IMR-90 (cell line): ENCODE measurements at regions not wholly inside any gene's neighbourhood (a gene's known extent, or its start where the extent isn't known, plus 50 kb on each side); places are given as distances from the start of the nearest gene placed in this dataset.
A peak's percentile ranks its signal among the peaks of the same experiment; 100 is the strongest.

Experiments used
- ATAC-seq: fragments of 200-7000 bp; cut with Tn5 transposase; 2 replicates; pipeline ENCODE4 v1.9.1; 2020; ENCODE audit warnings: low read depth, mild to moderate bottlenecking, moderate library complexity
- BruUV-seq: library from RNA; stranded (reverse); fragments of 400-500 nt; replicated peaks from 2 replicates; lab custom pipeline; 2021; lab: Mats Ljungman, UMichigan
- CTCF ChIA-PET: fragments of 300-600 bp; formaldehyde crosslinking; extraction: SDS; loops from one replicate; lab custom pipeline; 2021; ENCODE audit warnings: antibody characterized with exemption; lab: Yijun Ruan, JAX
- POLR2A ChIA-PET: fragments of 300-600 bp; sonication (Branson Sonifier 250); formaldehyde crosslinking; loops from one replicate; lab custom pipeline; 2022; ENCODE audit warnings: antibody characterized with exemption; ENCODE audit not compliant: unreplicated experiment; lab: Charles Lee
- DNase-seq: peaks from one replicate; pipeline ENCODE4 v3.0.0; 2013
- H2AFZ ChIP-seq: replicated peaks from 2 replicates; pipeline ENCODE3; 2013; ENCODE audit warnings: low read length, mild to moderate bottlenecking; ENCODE audit not compliant: poor library complexity
- H2AK5ac ChIP-seq: 2 replicates; pipeline ENCODE4 v1.6.1; 2013; ENCODE audit warnings: low read depth, low read length, inconsistent platforms
- H2AK9ac ChIP-seq: replicated peaks from 2 replicates; pipeline ENCODE3; 2013; ENCODE audit warnings: mild to moderate bottlenecking, low read depth, low read length, moderate library complexity; ENCODE audit not compliant: poor library complexity
- H2BK120ac ChIP-seq: 2 replicates; pipeline ENCODE4 v1.6.1; 2013; ENCODE audit warnings: low read depth, low read length, inconsistent platforms
- H2BK15ac ChIP-seq: 3 replicates; pipeline ENCODE4 v1.6.1; 2013; ENCODE audit warnings: low read depth, low read length, inconsistent platforms
- H2BK20ac ChIP-seq: 2 replicates; pipeline ENCODE4 v1.6.1; 2013; ENCODE audit warnings: low read depth, mild to moderate bottlenecking, inconsistent platforms, low read length, moderate library complexity
- H2BK5ac ChIP-seq: 2 replicates; pipeline ENCODE4 v1.6.1; 2013; ENCODE audit warnings: mild to moderate bottlenecking, low read depth, low read length, inconsistent platforms; ENCODE audit not compliant: poor library complexity, severe bottlenecking
- H3K14ac ChIP-seq: replicated peaks from 2 replicates; pipeline ENCODE4 v1.6.1; 2013; ENCODE audit warnings: low read depth, low read length, inconsistent platforms
- H3K18ac ChIP-seq: 2 replicates; pipeline ENCODE4 v1.6.1; 2013; ENCODE audit warnings: low read depth, low read length, control low read depth
- H3K23ac ChIP-seq: 2 replicates; pipeline ENCODE4 v1.6.1; 2013; ENCODE audit warnings: low read depth, low read length, inconsistent platforms
- H3K27ac ChIP-seq: 2 replicates; pipeline ENCODE4 v1.5.1; 2013; ENCODE audit warnings: mild to moderate bottlenecking, control low read depth, low read length; ENCODE audit not compliant: insufficient read depth
- H3K27me3 ChIP-seq: 2 replicates; pipeline ENCODE4 v1.6.1; 2013; ENCODE audit warnings: low read length; ENCODE audit not compliant: control insufficient read depth, insufficient read depth
- H3K36me3 ChIP-seq: 2 replicates; pipeline ENCODE4 v1.6.1; 2013; ENCODE audit warnings: low read length, mixed read lengths; ENCODE audit not compliant: control insufficient read depth, insufficient read depth
- H3K4ac ChIP-seq: 2 replicates; pipeline ENCODE4 v1.6.1; 2013; ENCODE audit warnings: low read depth, low read length, inconsistent platforms
- H3K4me1 ChIP-seq: 2 replicates; pipeline ENCODE4 v1.6.1; 2013; ENCODE audit warnings: low read length, mixed read lengths; ENCODE audit not compliant: control insufficient read depth, insufficient read depth
- H3K4me2 ChIP-seq: 2 replicates; pipeline ENCODE4 v1.6.1; 2013; ENCODE audit warnings: low read depth, mild to moderate bottlenecking, control low read depth, low read length, moderate library complexity
- H3K4me3 ChIP-seq: 2 replicates; pipeline ENCODE4 v1.5.1; 2013; ENCODE audit warnings: low read depth, mild to moderate bottlenecking, control low read depth, low read length, moderate library complexity; ENCODE audit not compliant: insufficient read depth
- H3K56ac ChIP-seq: 2 replicates; pipeline ENCODE4 v1.6.1; 2013; ENCODE audit warnings: low read length, inconsistent platforms; ENCODE audit not compliant: insufficient read depth; ENCODE audit errors: extremely low read depth
- H3K79me1 ChIP-seq, 2 experiments: 2 replicates each; pipeline ENCODE4 v1.6.1; 2013; ENCODE audit warnings: low read length in 2 of 2, inconsistent platforms in 1 of 2, low read depth in 1 of 2
- H3K9ac ChIP-seq: 2 replicates; pipeline ENCODE4 v1.6.1; 2013; ENCODE audit warnings: low read depth, low read length, control low read depth
- H3K9me1 ChIP-seq: 2 replicates; pipeline ENCODE4 v1.6.1; 2013; ENCODE audit warnings: low read length, inconsistent platforms; ENCODE audit not compliant: insufficient read depth
- H3K9me3 ChIP-seq: 2 replicates; pipeline ENCODE4 v1.6.1; 2013; ENCODE audit warnings: low read length; ENCODE audit not compliant: control insufficient read depth, insufficient read depth
- H4K20me1 ChIP-seq: 2 replicates; pipeline ENCODE4 v1.6.1; 2013; ENCODE audit warnings: low read length, inconsistent platforms; ENCODE audit not compliant: insufficient read depth
- H4K5ac ChIP-seq: 2 replicates; pipeline ENCODE4 v1.6.1; 2013; ENCODE audit warnings: mild to moderate bottlenecking, low read depth, low read length, control low read depth
- H4K8ac ChIP-seq, 2 experiments: 2 replicates each; pipeline ENCODE4 v1.6.1; 2013; ENCODE audit warnings: low read depth in 2 of 2, low read length in 2 of 2, control low read depth in 1 of 2, inconsistent platforms in 1 of 2
- H4K91ac ChIP-seq: 2 replicates; pipeline ENCODE4 v1.6.1; 2013; ENCODE audit warnings: low read depth, low read length, inconsistent platforms; ENCODE audit not compliant: insufficient read depth
- BHLHE40 ChIP-seq: fragments of 150-350 bp; IDR thresholded peaks from 2 replicates; pipeline ENCODE4 v1.6.1; 2016; ENCODE audit warnings: mild to moderate bottlenecking, low read depth, low read length
- CHD1 ChIP-seq: IDR thresholded peaks from 2 replicates; pipeline ENCODE4 v1.6.1; 2012; ENCODE audit warnings: low read depth, low read length, improper control_type of control experiment
- CTCF ChIP-seq: conservative IDR thresholded peaks from 2 replicates; pipeline ENCODE4 v1.5.1; 2012; ENCODE audit warnings: mild to moderate bottlenecking, low read depth, low read length, improper control_type of control experiment
- ELK1 ChIP-seq: fragments of 150-350 bp; IDR thresholded peaks from 2 replicates; pipeline ENCODE4 v1.6.1; 2016; ENCODE audit warnings: low read depth, mild to moderate bottlenecking, low read length, moderate library complexity, borderline replicate concordance
- FOS ChIP-seq: fragments of 150-350 bp; IDR thresholded peaks from 2 replicates; pipeline ENCODE4 v1.6.1; 2016; ENCODE audit warnings: low read depth, low read length
- NFE2L2 ChIP-seq: fragments of 150-350 bp; IDR thresholded peaks from 2 replicates; pipeline ENCODE4 v1.6.1; 2016; ENCODE audit warnings: low read depth, mild to moderate bottlenecking, low read length
- RAD21 ChIP-seq: IDR thresholded peaks from 2 replicates; pipeline ENCODE4 v1.6.1; 2012; ENCODE audit warnings: low read length, improper control_type of control experiment
- RCOR1 ChIP-seq: IDR thresholded peaks from 2 replicates; pipeline ENCODE4 v1.6.1; 2012; ENCODE audit warnings: mild to moderate bottlenecking, low read length, improper control_type of control experiment; ENCODE audit not compliant: insufficient replicate concordance
- RFX5 ChIP-seq: IDR thresholded peaks from 2 replicates; pipeline ENCODE4 v1.8.0; 2012; ENCODE audit warnings: low read depth, mild to moderate bottlenecking, low read length, moderate library complexity
- SMC3 ChIP-seq: fragments of 150-350 bp; IDR thresholded peaks from 2 replicates; pipeline ENCODE4 v1.6.1; 2016; ENCODE audit warnings: low read depth, mild to moderate bottlenecking, antibody characterized with exemption, low read length, moderate library complexity
- USF2 ChIP-seq: fragments of 150-350 bp; IDR thresholded peaks from 2 replicates; pipeline ENCODE4 v1.6.1; 2017; ENCODE audit warnings: mild to moderate bottlenecking, antibody characterized with exemption, low read length, low read depth
- WGBS, 2 experiments: methylation state at CpG; one replicate each; pipeline versions ENCODE4 v1.1.5 to v1.1.7; 2013; ENCODE audit warnings: missing lambda C conversion rate in 2 of 2; ENCODE audit not compliant: insufficient read length in 1 of 2; ENCODE audit errors: extremely low coverage in 2 of 2; 5-methylcytosine and 5-hydroxymethylcytosine counted together
- dilution Hi-C: fragments of 300-500 bp; cut with HindIII; formaldehyde crosslinking; loops from one replicate; pipeline ENCODE4 v1.14.3; 2018; ENCODE audit warnings: low sequenced_read_pairs; ENCODE audit not compliant: unreplicated experiment
- in situ Hi-C: fragments of 300-500 bp; cut with MboI; formaldehyde crosslinking; loops from 3 replicates; pipeline ENCODE4 v1.14.3; 2019; ENCODE audit warnings: low sequenced_read_pairs, inconsistent platforms, mixed read lengths
- intact Hi-C: fragments of 100-400 bp; cut with micrococcal nuclease; formaldehyde crosslinking; loops from 2 replicates; pipeline ENCODE4 v1.10.0; 2022

- Histone ChIP-seq H2AK5ac (0 out of 2 replicates have a peak overlapping the region, but pooled peaks have one; percentile 9), H2AFZ (no peak overlapping the region), H2BK15ac (no peak overlapping the region), H3K9me1 (peaks cover 4% of the 10 kb centered on the region), H4K8ac (no peak overlapping the region), H3K4me3 (no peak overlapping the region), H3K36me3 (no peaks in the 10 kb centered on the region), H3K4ac (no peak overlapping the region), H3K9me3 (no peaks in the 10 kb centered on the region), H3K4me2 (no peak overlapping the region), H3K9ac (no peak overlapping the region), H4K91ac (no peak overlapping the region), H2BK120ac (no peak overlapping the region), H4K20me1 (no peaks in the 10 kb centered on the region), H2BK20ac (no peak overlapping the region), H2BK5ac (no peak overlapping the region), H4K5ac (no peak overlapping the region), H3K27me3 (no peaks in the 10 kb centered on the region), H2AK9ac (no peak overlapping the region), H3K23ac (no peak overlapping the region), H3K79me1 (no peaks in the 10 kb centered on the region), H3K56ac (no peak overlapping the region), H3K27ac (no peak overlapping the region), H3K4me1 (0 out of 2 replicates have a peak, but pooled peaks cover 1% of the 10 kb centered on the region), H3K18ac (no peak overlapping the region), H3K14ac (no peak overlapping the region)
- ATAC-seq: no peak
- WGBS, 2 experiments: 57% methylated on average over 1 of the region's 1 CpG; no CpG with 5 or more reads in 1 of the 2 experiments
- in situ Hi-C loops: no loop called here
- intact Hi-C loops: no loop called here
- CTCF ChIA-PET: interaction anchor here (0.7 kb wide), 1 partner anchor 146 kb away, joined by 4 read pairs; no protein-coding TSS in a partner anchor
- DNase-seq: no peak
- no TSS peak for BruUV-seq
- dilution Hi-C loops: no loop called here
- no peak for TF ChIP-seq CHD1
- TF ChIP-seq BHLHE40: no peak
- TF ChIP-seq RAD21: no peak
- TF ChIP-seq CTCF: no peak
- TF ChIP-seq USF2: no peak
- no peak for TF ChIP-seq RCOR1
- TF ChIP-seq FOS: no peak
- no peak for TF ChIP-seq RFX5
- no peak for TF ChIP-seq SMC3
- TF ChIP-seq NFE2L2: no peak
- no peak for TF ChIP-seq ELK1
- POLR2A ChIA-PET: no interaction called here
Measured at GRCh38 chr14:58875613-58876012, 237.9 kb downstream of the DACT1 start.
